GM21717 (cell line): ENCODE measurements at regions not wholly inside any gene's neighbourhood (a gene's known extent, or its start where the extent isn't known, plus 50 kb on each side); places are given as distances from the start of the nearest gene placed in this dataset.
"Not testable (repeated sequence)": the region's sequence is repeated elsewhere in the genome, so short reads cannot be mapped to it uniquely, and the experiment has no call there.

Source experiments
- ATAC-seq: cut with Tn5 transposase; IDR thresholded peaks from one replicate; pipeline ENCODE4 v1.9.1; 2021; ENCODE audit warnings: mild to moderate bottlenecking, moderate library complexity; ENCODE audit not compliant: unreplicated experiment

- ATAC-seq: no peak
These were observed 143.2 kb upstream of the RGS6 start for GRCh38 chr14:71789005-71789404.

- no peak for ATAC-seq
These were observed 132.4 kb upstream of the RGS6 start for GRCh38 chr14:71799841-71800240.

GRCh38 chr14:71800878-71801277, 131.4 kb upstream of the RGS6 start:
- ATAC-seq: no peak

- no peak for ATAC-seq
These were observed 128.5 kb upstream of the RGS6 start for GRCh38 chr14:71803539-71804260.

GRCh38 chr14:71804992-71805391, 127.2 kb upstream of the RGS6 start:
- no peak for ATAC-seq

- not testable (repeated sequence) for ATAC-seq
These were observed 125.2 kb upstream of the RGS6 start for GRCh38 chr14:71807049-71807448.

- not testable (repeated sequence) for ATAC-seq
These were observed 121.4 kb upstream of the RGS6 start for GRCh38 chr14:71810800-71811199.

GRCh38 chr14:71812693-71813092, 119.5 kb upstream of the RGS6 start:
- ATAC-seq: no peak

GRCh38 chr14:71815110-71815509, 117.1 kb upstream of the RGS6 start:
- no peak for ATAC-seq

- ATAC-seq: no peak
These were observed 107.4 kb upstream of the RGS6 start for GRCh38 chr14:71824816-71825215.

- no peak for ATAC-seq
These were observed 98.8 kb upstream of the RGS6 start for GRCh38 chr14:71833476-71833875.

- no peak for ATAC-seq
These were observed 97.7 kb upstream of the RGS6 start for GRCh38 chr14:71834284-71835204.

- no peak for ATAC-seq
These were observed 80.0 kb upstream of the RGS6 start for GRCh38 chr14:71852181-71852580.

GRCh38 chr14:71855399-71856036, 76.7 kb upstream of the RGS6 start:
- no peak for ATAC-seq

GRCh38 chr14:71856199-71856919, 75.9 kb upstream of the RGS6 start:
- peak; percentile 52 for ATAC-seq

- ATAC-seq: no peak
These were observed 69.2 kb upstream of the RGS6 start for GRCh38 chr14:71863049-71863448.

GRCh38 chr14:71863766-71864165, 68.5 kb upstream of the RGS6 start:
- ATAC-seq: no peak
